Endothelial cell of umbilical vein (primary cell): ENCODE measurements at regions not wholly inside any gene's neighbourhood (a gene's known extent, or its start where the extent isn't known, plus 50 kb on each side); places are given as distances from the start of the nearest gene placed in this dataset.
A peak's percentile ranks its signal among the peaks of the same experiment; 100 is the strongest.

Experiments
- BruUV-seq: library from RNA; stranded (reverse); fragments of 400-500 nt; replicated peaks from 2 replicates; lab custom pipeline; 2021; lab: Mats Ljungman, UMichigan
- CTCF ChIA-PET: fragments of 300-600, 350-600 bp; sonication (Branson Sonifier 250); formaldehyde crosslinking; loops from one replicate; lab custom pipeline; 2021; ENCODE audit warnings: antibody characterized with exemption, inconsistent platforms; lab: Charles Lee
- POLR2A ChIA-PET: fragments of 300-600, 350-600 bp; sonication (Branson Sonifier 250); formaldehyde crosslinking; loops from one replicate; lab custom pipeline; 2021; ENCODE audit warnings: antibody characterized with exemption, inconsistent platforms; lab: Charles Lee
- DNase-seq: peaks from one replicate; pipeline ENCODE4 v3.0.0-alpha.2; 2011; ENCODE audit warnings: low read depth, low spot score
- FAIRE-seq: peaks from 2 replicates; lab custom pipeline; 2011; peaks lifted over from hg19 to GRCh38; lab: Jason Lieb, UNC
- H2AFZ ChIP-seq: 2 replicates; pipeline ENCODE4 v1.6.0; 2012; ENCODE audit warnings: low read depth, low read length, control low read depth, inconsistent platforms
- H3K27ac ChIP-seq: 2 replicates; pipeline ENCODE4 v1.5.1; 2011; ENCODE audit warnings: low read depth, mild to moderate bottlenecking, control low read depth, low read length, moderate library complexity; ENCODE audit not compliant: insufficient read depth
- H3K27me3 ChIP-seq, 2 experiments: 2 replicates each; pipeline versions ENCODE4 v1.6.0 to v1.6.1; 2011; ENCODE audit warnings: low read length in 2 of 2, mixed read lengths in 1 of 2; ENCODE audit not compliant: control insufficient read depth in 2 of 2, insufficient read depth in 2 of 2
- H3K36me3 ChIP-seq, 2 experiments: 2 replicates in 1 of 2; 3 replicates in 1 of 2; pipeline ENCODE4 v1.5.1; 2011; ENCODE audit warnings: low read length in 2 of 2, mild to moderate bottlenecking in 1 of 2, moderate library complexity in 1 of 2; ENCODE audit not compliant: control insufficient read depth in 2 of 2, insufficient read depth in 2 of 2; ENCODE audit errors: extremely low read depth in 1 of 2
- H3K4me1 ChIP-seq: 3 replicates; pipeline ENCODE4 v1.5.1; 2011; ENCODE audit warnings: mild to moderate bottlenecking, low read length; ENCODE audit not compliant: control insufficient read depth, insufficient read depth; ENCODE audit errors: extremely low read depth
- H3K4me2 ChIP-seq: 2 replicates; pipeline ENCODE4 v1.6.1; 2011; ENCODE audit warnings: low read length, control low read depth, mixed read lengths; ENCODE audit not compliant: insufficient read depth
- H3K4me3 ChIP-seq, 3 experiments: fragments of 200-600 bp in 1 of 3; sonication (generic), shearing (Covaris generic) in 1 of 3; replicated peaks in 1 of 3; 2 replicates each; pipeline ENCODE4 v1.5.1; 2011 to 2016; ENCODE audit warnings: control low read depth in 3 of 3, low read length in 3 of 3, mild to moderate bottlenecking in 2 of 3, inconsistent platforms in 1 of 3, low read depth in 1 of 3, moderate library complexity in 1 of 3; ENCODE audit not compliant: insufficient read depth in 1 of 3
- H3K79me2 ChIP-seq: 2 replicates; pipeline ENCODE4 v1.6.0; 2012; ENCODE audit warnings: low read length, inconsistent platforms; ENCODE audit not compliant: control insufficient read depth, insufficient read depth
- H3K9ac ChIP-seq: replicated peaks from 2 replicates; pipeline ENCODE3; 2011; ENCODE audit warnings: low read length, control low read depth; ENCODE audit not compliant: insufficient read depth; ENCODE audit errors: extremely low read depth
- H3K9me1 ChIP-seq: replicated peaks from 3 replicates; pipeline ENCODE4 v1.6.0; 2011; ENCODE audit warnings: mild to moderate bottlenecking, low read length; ENCODE audit not compliant: control insufficient read depth, insufficient read depth; ENCODE audit errors: extremely low read depth
- H3K9me3 ChIP-seq: replicated peaks from 2 replicates; pipeline ENCODE4 v1.5.1; 2012; ENCODE audit warnings: low read length, inconsistent platforms; ENCODE audit not compliant: control insufficient read depth, insufficient read depth
- H4K20me1 ChIP-seq: replicated peaks from 2 replicates; pipeline ENCODE3; 2011; ENCODE audit warnings: mild to moderate bottlenecking, low read length; ENCODE audit not compliant: control insufficient read depth, insufficient read depth; ENCODE audit errors: extremely low read depth
- EZH2 ChIP-seq: IDR thresholded peaks from 2 replicates; pipeline ENCODE4 v1.6.1; 2012; ENCODE audit warnings: borderline replicate concordance, low read depth, mild to moderate bottlenecking, moderate library complexity, low read length, inconsistent platforms; ENCODE audit not compliant: severe bottlenecking
- FOS ChIP-seq: IDR thresholded peaks from 2 replicates; pipeline ENCODE4 v1.6.1; 2011; ENCODE audit warnings: mild to moderate bottlenecking, low read length, moderate library complexity, borderline replicate concordance; ENCODE audit not compliant: insufficient read depth
- GATA2 ChIP-seq: IDR thresholded peaks from 2 replicates; pipeline ENCODE4 v1.7.0; 2011; ENCODE audit warnings: low read depth, mild to moderate bottlenecking, moderate library complexity, mixed read lengths, low read length; ENCODE audit not compliant: insufficient read length, insufficient read depth
- JUN ChIP-seq: IDR thresholded peaks from 2 replicates; pipeline ENCODE4 v1.6.1; 2011; ENCODE audit warnings: borderline replicate concordance, low read depth; ENCODE audit not compliant: insufficient read length, insufficient read depth
- MYC ChIP-seq: IDR thresholded peaks from one replicate; pipeline ENCODE4 v1.6.1; 2011; ENCODE audit warnings: mild to moderate bottlenecking, low read depth, low read length
- POLR2A ChIP-seq: IDR thresholded peaks from 2 replicates; pipeline ENCODE4 v1.6.1; 2012; ENCODE audit warnings: low read depth, mild to moderate bottlenecking, control low read depth, low read length
- POLR2AphosphoS5 ChIP-seq: IDR thresholded peaks from 2 replicates; pipeline ENCODE4 v1.6.1; 2012; ENCODE audit warnings: low read depth, mild to moderate bottlenecking, control low read depth, low read length, moderate library complexity; ENCODE audit not compliant: insufficient read depth
- dilution Hi-C: fragments of 300-500 bp; cut with MboI; formaldehyde crosslinking; loops from one replicate; pipeline ENCODE4 v1.15.0; 2019; ENCODE audit warnings: low sequenced_read_pairs; ENCODE audit not compliant: extremely low pct_ligation_motif_present
- intact Hi-C: fragments of 100-400 bp; cut with micrococcal nuclease; formaldehyde crosslinking; loops from one replicate; pipeline ENCODE4 v1.10.0; 2022
- TF ChIP-seq, protein P1 (sequence below): IDR thresholded peaks from 2 replicates; pipeline ENCODE4 v1.6.1; 2011; ENCODE audit not compliant: insufficient read depth, insufficient read length
- TF ChIP-seq, protein P2 (sequence below), 2 donors: IDR thresholded peaks; 1 replicate in 1 of 2; 2 replicates in 1 of 2; pipeline ENCODE4 v1.5.1; 2011; ENCODE audit warnings: low read length in 2 of 2, mild to moderate bottlenecking in 2 of 2, moderate library complexity in 2 of 2, control low read depth in 1 of 2, inconsistent platforms in 1 of 2, low read depth in 1 of 2; ENCODE audit not compliant: insufficient read depth in 1 of 2; ENCODE audit errors: extremely low read depth in 1 of 2

DNA sequence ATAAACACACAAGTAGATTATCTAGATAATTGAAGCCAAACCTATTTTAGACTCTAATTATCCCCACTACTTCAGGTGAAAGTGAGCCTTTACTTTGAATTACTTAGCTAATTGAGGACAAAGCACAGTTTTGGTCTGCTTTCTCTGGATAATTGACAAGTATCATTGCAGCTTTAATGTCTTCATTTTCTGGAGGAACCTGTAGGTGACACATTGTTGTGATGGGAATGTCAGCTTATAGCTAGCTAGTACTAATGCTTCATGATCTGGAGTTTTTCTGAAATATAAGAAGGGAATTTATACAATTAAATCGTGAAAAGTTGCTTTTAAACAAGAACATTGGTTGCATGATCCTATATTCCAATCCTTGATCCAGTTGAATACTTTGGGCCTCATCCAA lies 319.3 kb upstream of the CITED2 start:
- Histone ChIP-seq H3K36me3 (no peaks in the 10 kb centered on the region), H3K9ac (no peak overlapping the region), H3K9me1 (no peaks in the 10 kb centered on the region), H3K9me3 (no peaks in the 10 kb centered on the region), H3K79me2 (no peaks in the 10 kb centered on the region), H4K20me1 (no peaks in the 10 kb centered on the region), H3K4me1 (no peaks in the 10 kb centered on the region), H3K4me3 (no peak overlapping the region), H3K27me3 (no peaks in the 10 kb centered on the region), H3K4me2 (no peak overlapping the region), H2AFZ (no peak overlapping the region), H3K27ac (no peak overlapping the region)
- FAIRE-seq (peak; percentile 50), DNase-seq (no peak)
- dilution Hi-C loops (no loop called here), intact Hi-C loops (no loop called here)
- BruUV-seq, result no TSS peak
- ChIA-PET CTCF (interaction anchor here (1.5 kb wide), 1 partner anchor 8 kb away, joined by 4 read pairs; no protein-coding TSS in a partner anchor), POLR2A (no interaction called here)
- TF ChIP-seq JUN, result no peak
- TF ChIP-seq POLR2AphosphoS5, result no peak
- no peak for TF ChIP-seq POLR2A
- TF ChIP-seq EZH2, result no peak
- TF ChIP-seq MYC, result no peak
- TF ChIP-seq GATA2, result no peak
- TF ChIP-seq FOS, result no peak
- TF ChIP-seq, protein P1, sequence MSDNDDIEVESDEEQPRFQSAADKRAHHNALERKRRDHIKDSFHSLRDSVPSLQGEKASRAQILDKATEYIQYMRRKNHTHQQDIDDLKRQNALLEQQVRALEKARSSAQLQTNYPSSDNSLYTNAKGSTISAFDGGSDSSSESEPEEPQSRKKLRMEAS, result no peak
- TF ChIP-seq, protein P2, sequence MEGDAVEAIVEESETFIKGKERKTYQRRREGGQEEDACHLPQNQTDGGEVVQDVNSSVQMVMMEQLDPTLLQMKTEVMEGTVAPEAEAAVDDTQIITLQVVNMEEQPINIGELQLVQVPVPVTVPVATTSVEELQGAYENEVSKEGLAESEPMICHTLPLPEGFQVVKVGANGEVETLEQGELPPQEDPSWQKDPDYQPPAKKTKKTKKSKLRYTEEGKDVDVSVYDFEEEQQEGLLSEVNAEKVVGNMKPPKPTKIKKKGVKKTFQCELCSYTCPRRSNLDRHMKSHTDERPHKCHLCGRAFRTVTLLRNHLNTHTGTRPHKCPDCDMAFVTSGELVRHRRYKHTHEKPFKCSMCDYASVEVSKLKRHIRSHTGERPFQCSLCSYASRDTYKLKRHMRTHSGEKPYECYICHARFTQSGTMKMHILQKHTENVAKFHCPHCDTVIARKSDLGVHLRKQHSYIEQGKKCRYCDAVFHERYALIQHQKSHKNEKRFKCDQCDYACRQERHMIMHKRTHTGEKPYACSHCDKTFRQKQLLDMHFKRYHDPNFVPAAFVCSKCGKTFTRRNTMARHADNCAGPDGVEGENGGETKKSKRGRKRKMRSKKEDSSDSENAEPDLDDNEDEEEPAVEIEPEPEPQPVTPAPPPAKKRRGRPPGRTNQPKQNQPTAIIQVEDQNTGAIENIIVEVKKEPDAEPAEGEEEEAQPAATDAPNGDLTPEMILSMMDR (IDR thresholded peaks at IDR 0.05; ENCODE audit: extremely low read depth in 1 of 2, insufficient read depth in 1 of 2, low read depth in 1 of 2, low read length in 2 of 2), result no peak
